ENCODE measurements at regions not wholly inside any gene's neighbourhood (a gene's known extent, or its start where the extent isn't known, plus 50 kb on each side); places are given as distances from the start of the nearest gene placed in this dataset.

GRCh38 chr15:47496343-47497185, 220.7 kb upstream of the SEMA6D start:
- TF ChIP-seq EP300 (IDR thresholded peaks at IDR 0.05; ENCODE audit: borderline replicate concordance) (no peak), USF1 (IDR thresholded peaks at IDR 0.05) (no peak), REST (IDR thresholded peaks at IDR 0.05; ENCODE audit: low read depth) (no peak)
